B cell (primary cell): ENCODE measurements at regions not wholly inside any gene's neighbourhood (a gene's known extent, or its start where the extent isn't known, plus 50 kb on each side); places are given as distances from the start of the nearest gene placed in this dataset.

ENCODE experiments used
- EZH2 ChIP-seq: IDR thresholded peaks from 2 replicates; pipeline ENCODE4 v1.6.1; 2012; ENCODE audit warnings: borderline replicate concordance, low read depth, mild to moderate bottlenecking, moderate library complexity, low read length; ENCODE audit not compliant: insufficient read depth, poor library complexity, severe bottlenecking
- TF ChIP-seq, protein P1 (sequence below): fragments of 200-600 bp; IDR thresholded peaks from one replicate; pipeline ENCODE4 v1.8.0; 2022; ENCODE audit warnings: antibody characterized with exemption, mild to moderate bottlenecking

- TF ChIP-seq, protein P1, sequence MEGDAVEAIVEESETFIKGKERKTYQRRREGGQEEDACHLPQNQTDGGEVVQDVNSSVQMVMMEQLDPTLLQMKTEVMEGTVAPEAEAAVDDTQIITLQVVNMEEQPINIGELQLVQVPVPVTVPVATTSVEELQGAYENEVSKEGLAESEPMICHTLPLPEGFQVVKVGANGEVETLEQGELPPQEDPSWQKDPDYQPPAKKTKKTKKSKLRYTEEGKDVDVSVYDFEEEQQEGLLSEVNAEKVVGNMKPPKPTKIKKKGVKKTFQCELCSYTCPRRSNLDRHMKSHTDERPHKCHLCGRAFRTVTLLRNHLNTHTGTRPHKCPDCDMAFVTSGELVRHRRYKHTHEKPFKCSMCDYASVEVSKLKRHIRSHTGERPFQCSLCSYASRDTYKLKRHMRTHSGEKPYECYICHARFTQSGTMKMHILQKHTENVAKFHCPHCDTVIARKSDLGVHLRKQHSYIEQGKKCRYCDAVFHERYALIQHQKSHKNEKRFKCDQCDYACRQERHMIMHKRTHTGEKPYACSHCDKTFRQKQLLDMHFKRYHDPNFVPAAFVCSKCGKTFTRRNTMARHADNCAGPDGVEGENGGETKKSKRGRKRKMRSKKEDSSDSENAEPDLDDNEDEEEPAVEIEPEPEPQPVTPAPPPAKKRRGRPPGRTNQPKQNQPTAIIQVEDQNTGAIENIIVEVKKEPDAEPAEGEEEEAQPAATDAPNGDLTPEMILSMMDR, result no peak
- TF ChIP-seq EZH2, result no peak
These were observed 158.5 kb upstream of the HMGA2 start for GRCh38 chr12:65665817-65666216.
